Transverse colon (tissue), 4 donors: ENCODE measurements at regions not wholly inside any gene's neighbourhood (a gene's known extent, or its start where the extent isn't known, plus 50 kb on each side); places are given as distances from the start of the nearest gene placed in this dataset.

Experiments
- CTCF ChIP-seq, 5 experiments: fragments of 200-600 bp in 3 of 5; fragments of 450-650 bp in 2 of 5; sonication (generic) in 3 of 5; IDR thresholded peaks; 1 replicate in 2 of 5; 2 replicates in 3 of 5; pipeline ENCODE4 v1.5.1; 2016 to 2017; ENCODE audit warnings: antibody characterized with exemption in 5 of 5, inconsistent platforms in 3 of 5, mild to moderate bottlenecking in 2 of 5, moderate library complexity in 1 of 5
- POLR2A ChIP-seq: fragments of 450-650 bp; IDR thresholded peaks from one replicate; pipeline ENCODE4 v1.6.1; 2016; ENCODE audit warnings: antibody characterized with exemption, mild to moderate bottlenecking, moderate library complexity
- POLR2AphosphoS5 ChIP-seq, 3 donors: sonication (generic); formaldehyde crosslinking; IDR thresholded peaks; one replicate each; pipeline ENCODE4 v1.6.1; 2016; ENCODE audit warnings: antibody characterized with exemption in 3 of 3

- no peak for TF ChIP-seq CTCF (IDR thresholded peaks at IDR 0.05)
- TF ChIP-seq POLR2A = no peak
- TF ChIP-seq POLR2AphosphoS5 (IDR thresholded peaks at IDR 0.05) = no peak
These were observed 297.9 kb downstream of the CLIC5 start for GRCh38 chr6:45717715-45718114.
